ENCODE measurements at regions not wholly inside any gene's neighbourhood (a gene's known extent, or its start where the extent isn't known, plus 50 kb on each side); places are given as distances from the start of the nearest gene placed in this dataset.

GRCh38 chr11:90895850-90896249 lies 673.0 kb upstream of the CHORDC1 start:
- TF ChIP-seq POLR2AphosphoS5 (IDR thresholded peaks at IDR 0.05) (no peak), POLR2A (IDR thresholded peaks at IDR 0.05) (no peak)
- no peak for ATAC-seq

GRCh38 chr11:90890347-90890746 lies 667.5 kb upstream of the CHORDC1 start:
- TF ChIP-seq POLR2A (IDR thresholded peaks at IDR 0.05) = no peak
- TF ChIP-seq EP300 (IDR thresholded peaks at IDR 0.05) = no peak
- no peak for TF ChIP-seq POLR2AphosphoS5 (IDR thresholded peaks at IDR 0.05)
- no peak for TF ChIP-seq CTCF (IDR thresholded peaks at IDR 0.05)
- H3K27ac ChIP-seq = no peak overlapping the region
- H3K27me3 ChIP-seq = no peaks in the 10 kb centered on the region
- H3K36me3 ChIP-seq = no peaks in the 10 kb centered on the region
- H3K4me3 ChIP-seq = no peak overlapping the region
- no peak for ATAC-seq
- H3K4me1 ChIP-seq = no peaks in the 10 kb centered on the region
- H3K9me3 ChIP-seq = no peaks in the 10 kb centered on the region

More at GRCh38 chr11:90895850-90896249, 673.0 kb upstream of the CHORDC1 start:
- H3K4me1 ChIP-seq = no peaks in the 10 kb centered on the region
- no peak overlapping the region for H3K4me3 ChIP-seq
- no peak overlapping the region for H3K27ac ChIP-seq
- H3K9me3 ChIP-seq = no peaks in the 10 kb centered on the region
- no peaks in the 10 kb centered on the region for H3K27me3 ChIP-seq
- H3K36me3 ChIP-seq = no peaks in the 10 kb centered on the region

- H3K27ac ChIP-seq = no peak overlapping the region
- no peak for ATAC-seq
- no peaks in the 10 kb centered on the region for H3K9me3 ChIP-seq
- TF ChIP-seq POLR2AphosphoS5 (IDR thresholded peaks at IDR 0.05) = no peak
- no peak for TF ChIP-seq CTCF (IDR thresholded peaks at IDR 0.05)
- no peak for TF ChIP-seq POLR2A (IDR thresholded peaks at IDR 0.05)
- TF ChIP-seq EP300 (IDR thresholded peaks at IDR 0.05) = no peak
- no peaks in the 10 kb centered on the region for H3K36me3 ChIP-seq
- H3K4me3 ChIP-seq = no peak overlapping the region
- H3K27me3 ChIP-seq = no peaks in the 10 kb centered on the region
- H3K4me1 ChIP-seq = no peaks in the 10 kb centered on the region
Measured at GRCh38 chr11:90884181-90884580, 661.3 kb upstream of the CHORDC1 start.

- Histone ChIP-seq H3K36me3 (no peaks in the 10 kb centered on the region), H3K9me3 (no peaks in the 10 kb centered on the region), H3K27ac (no peak overlapping the region), H3K4me3 (no peak overlapping the region), H3K4me1 (no peaks in the 10 kb centered on the region), H3K27me3 (no peaks in the 10 kb centered on the region)
- ATAC-seq = no peak
- no peak for TF ChIP-seq EP300 (IDR thresholded peaks at IDR 0.05)
- no peak for TF ChIP-seq CTCF (IDR thresholded peaks at IDR 0.05)
- no peak for TF ChIP-seq POLR2AphosphoS5 (IDR thresholded peaks at IDR 0.05)
- TF ChIP-seq POLR2A (IDR thresholded peaks at IDR 0.05) = no peak
- WGBS, 2 donors (ENCODE audit: low coverage in 1 of 2) = 36 to 100% methylated on average over 1 of the region's 1 CpG
Measured at GRCh38 chr11:90874986-90875385, 652.1 kb upstream of the CHORDC1 start.

- H3K27me3 ChIP-seq = no peaks in the 10 kb centered on the region
- no peak for ATAC-seq
- no peak overlapping the region for H3K27ac ChIP-seq
- H3K4me3 ChIP-seq = no peak overlapping the region
- TF ChIP-seq EP300 (IDR thresholded peaks at IDR 0.05) = no peak
- no peak for TF ChIP-seq POLR2AphosphoS5 (IDR thresholded peaks at IDR 0.05)
- TF ChIP-seq POLR2A (IDR thresholded peaks at IDR 0.05) = no peak
- H3K36me3 ChIP-seq = no peaks in the 10 kb centered on the region
- no peaks in the 10 kb centered on the region for H3K4me1 ChIP-seq
- H3K9me3 ChIP-seq = no peaks in the 10 kb centered on the region
Measured at GRCh38 chr11:90874281-90874680, 651.4 kb upstream of the CHORDC1 start.

GRCh38 chr11:90867416-90867815 lies 644.6 kb upstream of the CHORDC1 start:
- no peak for TF ChIP-seq POLR2AphosphoS5 (IDR thresholded peaks at IDR 0.05)
- TF ChIP-seq POLR2A (IDR thresholded peaks at IDR 0.05) = no peak
- Histone ChIP-seq H3K9me3 (no peaks in the 10 kb centered on the region), H3K27me3 (no peaks in the 10 kb centered on the region), H3K4me3 (no peak overlapping the region), H3K36me3 (no peaks in the 10 kb centered on the region), H3K4me1 (no peaks in the 10 kb centered on the region), H3K27ac (no peak overlapping the region)
- no peak for ATAC-seq

- Histone ChIP-seq H3K27ac (no peak overlapping the region), H3K9me3 (no peaks in the 10 kb centered on the region), H3K27me3 (no peaks in the 10 kb centered on the region), H3K4me3 (no peak overlapping the region), H3K36me3 (no peaks in the 10 kb centered on the region), H3K4me1 (no peaks in the 10 kb centered on the region)
- TF ChIP-seq EP300 (IDR thresholded peaks at IDR 0.05) = no peak
- no peak for TF ChIP-seq POLR2AphosphoS5 (IDR thresholded peaks at IDR 0.05)
- no peak for TF ChIP-seq CTCF (IDR thresholded peaks at IDR 0.05)
- no peak for TF ChIP-seq POLR2A (IDR thresholded peaks at IDR 0.05)
- WGBS, 2 donors (ENCODE audit: low coverage in 1 of 2) = 79 to 86% methylated on average over 1 of the region's 1 CpG
- no peak for ATAC-seq
Measured at GRCh38 chr11:90856790-90857189, 633.9 kb upstream of the CHORDC1 start.
